ENCODE measurements at regions not wholly inside any gene's neighbourhood (a gene's known extent, or its start where the extent isn't known, plus 50 kb on each side); places are given as distances from the start of the nearest gene placed in this dataset.

DNA sequence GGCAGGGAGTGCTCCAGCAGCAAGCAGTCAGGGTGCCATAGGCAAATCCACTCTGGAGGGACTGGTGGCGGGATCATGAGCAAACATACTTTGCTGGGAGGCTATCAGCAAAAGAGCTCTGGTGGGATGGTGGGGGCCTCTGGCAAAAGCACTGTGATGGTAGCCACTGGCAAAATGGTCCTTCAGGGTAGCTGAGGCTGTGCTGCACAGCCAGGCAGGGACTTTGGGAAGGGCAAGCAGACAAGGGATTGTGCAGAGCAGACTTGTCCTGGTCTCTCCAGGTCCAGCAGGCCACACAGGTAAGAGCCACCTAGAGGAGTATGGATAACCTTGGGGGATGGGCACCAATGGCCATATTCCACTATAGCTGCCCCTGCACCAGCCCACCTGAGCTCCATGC is 129.4 kb upstream of the OTOS start:
- TF ChIP-seq EZH2phosphoT487 (IDR thresholded peaks at IDR 0.05; ENCODE audit: insufficient read depth, low read depth) = no peak
- TF ChIP-seq EZH2 (IDR thresholded peaks at IDR 0.05; ENCODE audit: insufficient read depth, poor library complexity, severe bottlenecking) = no peak

Data from GM23248 (cell line).